Thyroid gland (tissue), 4 donors: ENCODE measurements at regions not wholly inside any gene's neighbourhood (a gene's known extent, or its start where the extent isn't known, plus 50 kb on each side); places are given as distances from the start of the nearest gene placed in this dataset.
A peak's percentile ranks its signal among the peaks of the same experiment; 100 is the strongest.

Source experiments
- DNase-seq, 2 donors: peaks; one replicate each; pipeline ENCODE4 v3.0.0-alpha.2; 2019
- H3K27ac ChIP-seq, 3 donors: fragments of 200-600 bp; sonication (generic); 1 replicate in 2 of 3; 2 replicates in 1 of 3; pipeline ENCODE4 v1.5.1; 2016 to 2019; ENCODE audit warnings: mild to moderate bottlenecking in 1 of 3, moderate library complexity in 1 of 3
- H3K27me3 ChIP-seq: fragments of 200-600 bp; sonication (generic); one replicate; pipeline ENCODE4 v1.5.1; 2019
- H3K36me3 ChIP-seq, 2 donors: fragments of 200-600 bp; sonication (generic); one replicate each; pipeline ENCODE4 v1.5.1; 2016 to 2019
- H3K4me1 ChIP-seq, 2 donors: fragments of 200-600 bp; sonication (generic); one replicate each; pipeline ENCODE4 v1.5.1; 2017 to 2019
- H3K4me3 ChIP-seq, 3 donors: fragments of 200-600 bp; sonication (generic); replicated peaks in 1 of 3; 1 replicate in 2 of 3; 2 replicates in 1 of 3; pipeline ENCODE4 v1.5.1; 2016; ENCODE audit warnings: mild to moderate bottlenecking in 1 of 3
- H3K9me3 ChIP-seq: fragments of 200-600 bp; sonication (generic); one replicate; pipeline ENCODE4 v1.5.1; 2017
- CTCF ChIP-seq, 6 experiments: fragments of 200-600 bp in 3 of 6; fragments of 450-650 bp in 3 of 6; sonication (generic) in 3 of 6; IDR thresholded peaks; one replicate each; pipeline ENCODE4 v1.5.1; 2016 to 2019; ENCODE audit warnings: antibody characterized with exemption in 6 of 6, mild to moderate bottlenecking in 2 of 6, inconsistent platforms in 1 of 6, moderate library complexity in 1 of 6
- POLR2A ChIP-seq, 2 donors: fragments of 450-650 bp; IDR thresholded peaks; one replicate each; pipeline ENCODE4 v1.6.1; 2017; ENCODE audit warnings: antibody characterized with exemption in 2 of 2, mild to moderate bottlenecking in 2 of 2, moderate library complexity in 1 of 2
- WGBS, 2 donors: methylation state at CpG; one replicate each; pipeline ENCODE4 v1.1.5; 2017; 5-methylcytosine and 5-hydroxymethylcytosine counted together
- intact Hi-C: fragments of 100-400 bp; cut with DNase I; formaldehyde crosslinking; loops from one replicate; pipeline ENCODE4 v1.15.1; 2023

DNA sequence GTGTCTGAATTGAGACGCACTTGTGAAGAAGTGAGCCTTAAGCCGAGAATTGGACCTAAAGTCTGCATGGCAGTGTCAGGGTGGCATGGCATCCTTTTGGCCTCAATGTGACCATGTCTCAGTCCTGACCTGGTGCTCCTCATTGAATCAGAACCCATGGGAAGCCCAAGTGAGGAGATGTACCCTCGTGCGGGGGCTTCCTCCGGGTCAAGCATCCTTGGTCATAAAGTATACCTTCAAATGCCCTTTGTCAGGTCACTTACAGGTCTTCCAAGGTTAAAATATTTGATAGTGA lies 202.2 kb downstream of the GADD45G start:
- H3K27me3 ChIP-seq = no peaks in the 10 kb centered on the region
- peaks cover 7 to 11% of the 10 kb centered on the region in 2 donors for H3K4me1 ChIP-seq
- 93 to 100% methylated on average over 5 of the region's 5 CpGs for WGBS, 2 donors
- H3K4me3 ChIP-seq = no peak overlapping the region
- H3K36me3 ChIP-seq = no peaks in the 10 kb centered on the region
- DNase-seq = no peak
- no peak overlapping the region for H3K27ac ChIP-seq
- TF ChIP-seq POLR2A (IDR thresholded peaks at IDR 0.05) = no peak
- TF ChIP-seq CTCF (IDR thresholded peaks at IDR 0.05) = no peak
- H3K9me3 ChIP-seq = no peaks in the 10 kb centered on the region
- intact Hi-C loops = no loop called here

DNA sequence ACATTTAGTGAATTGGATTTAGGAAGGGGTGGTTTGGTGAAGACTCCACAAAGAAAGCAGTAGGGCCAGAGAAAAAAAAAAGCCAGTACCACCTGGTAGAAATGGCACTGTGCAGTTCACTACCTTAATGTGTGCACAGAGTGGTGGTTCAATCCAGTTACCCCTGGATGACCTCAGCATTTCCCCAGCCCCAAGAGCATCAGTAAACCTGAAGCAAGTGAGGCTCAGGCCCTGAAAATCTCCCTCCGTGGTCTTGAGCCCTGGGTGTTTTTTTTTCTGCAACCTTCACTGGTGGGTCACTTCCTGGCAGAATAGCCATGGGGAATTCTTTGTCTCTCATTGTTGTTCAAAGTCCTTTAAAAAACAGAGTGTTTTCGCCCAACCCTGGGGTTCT lies 202.9 kb downstream of the GADD45G start:
- no peak overlapping the region for H3K4me3 ChIP-seq
- TF ChIP-seq CTCF (IDR thresholded peaks at IDR 0.05) (no peak), POLR2A (IDR thresholded peaks at IDR 0.05) (no peak)
- 64 to 82% methylated on average over 2 of the region's 2 CpGs for WGBS, 2 donors
- intact Hi-C loops = no loop called here
- no peak for DNase-seq
- H3K4me1 ChIP-seq = peaks cover 7 to 11% of the 10 kb centered on the region in 2 donors
- no peaks in the 10 kb centered on the region for H3K9me3 ChIP-seq
- no peaks in the 10 kb centered on the region for H3K36me3 ChIP-seq
- H3K27me3 ChIP-seq = no peaks in the 10 kb centered on the region
- H3K27ac ChIP-seq = no peak overlapping the region

DNA sequence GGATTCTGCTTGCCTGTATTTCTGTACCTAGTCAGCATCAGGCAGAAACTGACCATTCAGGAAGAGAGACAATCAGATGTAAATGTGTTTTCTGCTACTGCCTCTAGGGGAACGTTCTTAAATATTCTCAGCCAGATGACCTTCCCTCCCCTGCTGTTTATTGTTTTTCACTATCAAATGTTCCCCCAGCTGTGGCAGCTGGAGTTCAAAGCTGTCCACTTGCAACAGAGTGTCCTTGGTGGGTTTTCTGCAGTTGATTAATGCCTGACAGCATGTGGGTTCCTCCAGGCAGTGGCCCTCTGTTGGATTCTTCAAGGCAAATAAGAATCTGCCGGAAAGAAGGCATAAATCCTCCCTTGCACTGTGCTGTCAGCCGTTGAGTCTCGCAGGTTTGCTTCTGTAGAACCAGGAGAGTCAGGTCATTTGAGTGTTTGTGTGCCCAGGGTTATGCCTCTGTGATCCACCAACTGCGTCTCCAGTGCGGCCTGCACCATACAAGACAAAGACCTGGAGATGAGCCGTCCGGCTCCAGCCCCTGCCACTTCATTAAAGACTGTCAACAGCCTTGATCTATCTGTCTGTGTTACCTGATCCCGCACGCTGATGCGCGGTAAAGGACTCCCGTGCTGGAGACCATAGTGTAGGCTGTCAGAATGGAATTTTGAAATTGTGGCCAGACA lies 203.4 kb downstream of the GADD45G start:
- no peaks in the 10 kb centered on the region for H3K9me3 ChIP-seq
- H3K36me3 ChIP-seq = no peaks in the 10 kb centered on the region
- intact Hi-C loops = no loop called here
- H3K4me3 ChIP-seq = no peak overlapping the region
- H3K27ac ChIP-seq = no peak overlapping the region
- H3K27me3 ChIP-seq = no peaks in the 10 kb centered on the region
- H3K4me1 ChIP-seq = peaks cover 7 to 11% of the 10 kb centered on the region in 2 donors
- WGBS, 2 donors = 90 to 92% methylated on average over 10 to 13 of the region's 13 CpGs
- no peak for DNase-seq
- TF ChIP-seq POLR2A (IDR thresholded peaks at IDR 0.05) (no peak), CTCF (IDR thresholded peaks at IDR 0.05) (no peak)

GRCh38 chr9:89808756-89809181 lies 204.0 kb downstream of the GADD45G start:
- DNase-seq = no peak
- Histone ChIP-seq H3K36me3 (no peaks in the 10 kb centered on the region), H3K9me3 (no peaks in the 10 kb centered on the region), H3K4me1 (peaks cover 7 to 11% of the 10 kb centered on the region in 2 donors), H3K27me3 (no peaks in the 10 kb centered on the region), H3K27ac (no peak overlapping the region), H3K4me3 (no peak overlapping the region)
- intact Hi-C loops = no loop called here
- no peak for TF ChIP-seq CTCF (IDR thresholded peaks at IDR 0.05)
- no peak for TF ChIP-seq POLR2A (IDR thresholded peaks at IDR 0.05)
- 92 to 95% methylated on average over 12 of the region's 12 CpGs for WGBS, 2 donors

GRCh38 chr9:89810431-89810830 lies 205.6 kb downstream of the GADD45G start:
- peaks cover 7 to 11% of the 10 kb centered on the region in 2 donors for H3K4me1 ChIP-seq
- TF ChIP-seq POLR2A (IDR thresholded peaks at IDR 0.05) = no peak
- peak in 2 of 6 experiments; percentile 7 to 25 for TF ChIP-seq CTCF (IDR thresholded peaks at IDR 0.05)
- H3K27me3 ChIP-seq = no peaks in the 10 kb centered on the region
- no peak overlapping the region for H3K4me3 ChIP-seq
- peak; percentile 49 to 64 for DNase-seq
- no peaks in the 10 kb centered on the region for H3K36me3 ChIP-seq
- WGBS, 2 donors = 47 to 67% methylated on average over 7 of the region's 7 CpGs
- no peaks in the 10 kb centered on the region for H3K9me3 ChIP-seq
- H3K27ac ChIP-seq = no peak overlapping the region
- intact Hi-C loops = no loop called here
